Tibial nerve (tissue), 4 donors: ENCODE measurements at regions not wholly inside any gene's neighbourhood (a gene's known extent, or its start where the extent isn't known, plus 50 kb on each side); places are given as distances from the start of the nearest gene placed in this dataset.

Source experiments
- EP300 ChIP-seq, 2 donors: sonication (generic); formaldehyde crosslinking; IDR thresholded peaks; one replicate each; pipeline ENCODE4 v1.6.1; 2017; ENCODE audit warnings: antibody characterized with exemption in 2 of 2, mild to moderate bottlenecking in 1 of 2
- POLR2A ChIP-seq, 2 donors: fragments of 450-650 bp; IDR thresholded peaks; one replicate each; pipeline ENCODE4 v1.6.1; 2017; ENCODE audit warnings: antibody characterized with exemption in 2 of 2, mild to moderate bottlenecking in 2 of 2, moderate library complexity in 2 of 2
- TF ChIP-seq, protein P1 (sequence below), 5 experiments: fragments of 200-600 bp in 3 of 5; fragments of 450-650 bp in 2 of 5; sonication (generic) in 3 of 5; IDR thresholded peaks; one replicate each; pipeline ENCODE4 v1.5.1; 2016 to 2019; ENCODE audit warnings: antibody characterized with exemption in 5 of 5, mild to moderate bottlenecking in 3 of 5, moderate library complexity in 2 of 5

DNA sequence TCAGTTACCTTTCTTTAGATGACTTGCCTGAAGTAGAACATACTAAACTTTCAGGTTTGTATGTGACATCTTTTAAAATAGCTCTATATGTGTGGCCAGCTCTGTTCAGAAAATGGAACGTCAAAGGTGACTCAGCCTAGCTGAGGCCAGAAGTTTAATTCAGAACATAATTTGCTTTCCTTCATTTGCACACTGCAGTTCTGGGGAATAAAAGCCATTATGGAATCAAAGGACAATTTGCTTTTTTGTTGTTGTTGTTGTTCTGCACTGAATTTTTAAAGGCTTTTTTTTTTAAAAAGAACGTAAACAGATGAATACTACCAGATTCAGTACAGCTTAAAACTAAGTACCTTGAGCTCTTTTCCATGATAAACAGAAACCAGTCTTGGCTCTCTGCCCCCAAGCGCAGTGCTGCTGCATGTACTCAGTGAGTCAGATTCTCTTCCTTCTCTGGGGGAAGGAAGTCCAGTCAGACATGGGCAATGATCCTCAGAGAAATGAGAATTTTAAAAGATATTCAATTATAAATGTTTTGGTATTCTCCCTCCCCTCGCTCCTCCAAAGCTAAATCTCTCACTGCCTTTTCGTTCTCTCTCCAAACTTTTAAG lies 644.2 kb downstream of the NOVA1 start:
- TF ChIP-seq, protein P1, sequence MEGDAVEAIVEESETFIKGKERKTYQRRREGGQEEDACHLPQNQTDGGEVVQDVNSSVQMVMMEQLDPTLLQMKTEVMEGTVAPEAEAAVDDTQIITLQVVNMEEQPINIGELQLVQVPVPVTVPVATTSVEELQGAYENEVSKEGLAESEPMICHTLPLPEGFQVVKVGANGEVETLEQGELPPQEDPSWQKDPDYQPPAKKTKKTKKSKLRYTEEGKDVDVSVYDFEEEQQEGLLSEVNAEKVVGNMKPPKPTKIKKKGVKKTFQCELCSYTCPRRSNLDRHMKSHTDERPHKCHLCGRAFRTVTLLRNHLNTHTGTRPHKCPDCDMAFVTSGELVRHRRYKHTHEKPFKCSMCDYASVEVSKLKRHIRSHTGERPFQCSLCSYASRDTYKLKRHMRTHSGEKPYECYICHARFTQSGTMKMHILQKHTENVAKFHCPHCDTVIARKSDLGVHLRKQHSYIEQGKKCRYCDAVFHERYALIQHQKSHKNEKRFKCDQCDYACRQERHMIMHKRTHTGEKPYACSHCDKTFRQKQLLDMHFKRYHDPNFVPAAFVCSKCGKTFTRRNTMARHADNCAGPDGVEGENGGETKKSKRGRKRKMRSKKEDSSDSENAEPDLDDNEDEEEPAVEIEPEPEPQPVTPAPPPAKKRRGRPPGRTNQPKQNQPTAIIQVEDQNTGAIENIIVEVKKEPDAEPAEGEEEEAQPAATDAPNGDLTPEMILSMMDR (IDR thresholded peaks at IDR 0.05) = no peak
- TF ChIP-seq POLR2A (IDR thresholded peaks at IDR 0.05) (no peak), EP300 (IDR thresholded peaks at IDR 0.05) (no peak)
